IPS-18a (cell line): ENCODE measurements at regions not wholly inside any gene's neighbourhood (a gene's known extent, or its start where the extent isn't known, plus 50 kb on each side); places are given as distances from the start of the nearest gene placed in this dataset.

Source experiments
- H3K27ac ChIP-seq: one replicate; pipeline ENCODE4 v1.5.1; 2013; ENCODE audit warnings: low read length
- H3K27me3 ChIP-seq: one replicate; pipeline ENCODE4 v1.6.1; 2013; ENCODE audit warnings: mild to moderate bottlenecking, low read length; ENCODE audit not compliant: control insufficient read depth, insufficient read depth
- H3K36me3 ChIP-seq: one replicate; pipeline ENCODE4 v1.6.1; 2013; ENCODE audit warnings: low read depth, low read length; ENCODE audit not compliant: control insufficient read depth
- H3K4me1 ChIP-seq: one replicate; pipeline ENCODE4 v1.6.1; 2013; ENCODE audit warnings: low read depth, low read length; ENCODE audit not compliant: control insufficient read depth
- H3K4me3 ChIP-seq: one replicate; pipeline ENCODE4 v1.5.1; 2013; ENCODE audit warnings: low read length
- H3K9ac ChIP-seq: one replicate; pipeline ENCODE4 v1.6.1; 2013; ENCODE audit warnings: mild to moderate bottlenecking, low read length, moderate library complexity
- H3K9me3 ChIP-seq: one replicate; pipeline ENCODE4 v1.6.1; 2013; ENCODE audit warnings: low read depth, low read length; ENCODE audit not compliant: control insufficient read depth

GRCh38 chr1:218025454-218025853 is 259.6 kb upstream of the RRP15 start:
- no peak overlapping the region for H3K27ac ChIP-seq
- H3K4me1 ChIP-seq, result peaks cover 5% of the 10 kb centered on the region
- H3K4me3 ChIP-seq, result no peak overlapping the region
- no peaks in the 10 kb centered on the region for H3K9me3 ChIP-seq
- no peaks in the 10 kb centered on the region for H3K27me3 ChIP-seq
- H3K36me3 ChIP-seq, result no peaks in the 10 kb centered on the region
- no peak overlapping the region for H3K9ac ChIP-seq

GRCh38 chr1:218027152-218027551 is 257.9 kb upstream of the RRP15 start:
- H3K36me3 ChIP-seq, result no peaks in the 10 kb centered on the region
- H3K9ac ChIP-seq, result no peak overlapping the region
- peaks cover 22% of the 10 kb centered on the region for H3K4me1 ChIP-seq
- no peaks in the 10 kb centered on the region for H3K27me3 ChIP-seq
- no peak overlapping the region for H3K4me3 ChIP-seq
- H3K9me3 ChIP-seq, result no peaks in the 10 kb centered on the region
- no peak overlapping the region for H3K27ac ChIP-seq

- Histone ChIP-seq H3K9ac (no peak overlapping the region), H3K36me3 (no peaks in the 10 kb centered on the region), H3K27me3 (no peaks in the 10 kb centered on the region), H3K9me3 (no peaks in the 10 kb centered on the region), H3K4me3 (no peak overlapping the region), H3K4me1 (peaks cover 50% of the 10 kb centered on the region), H3K27ac (peak overlapping the region; percentile 3)
Measured at GRCh38 chr1:218030846-218031245, 254.2 kb upstream of the RRP15 start.

GRCh38 chr1:218031901-218032300 is 253.2 kb upstream of the RRP15 start:
- H3K4me1 ChIP-seq, result peaks cover 50% of the 10 kb centered on the region
- no peak overlapping the region for H3K9ac ChIP-seq

DNA sequence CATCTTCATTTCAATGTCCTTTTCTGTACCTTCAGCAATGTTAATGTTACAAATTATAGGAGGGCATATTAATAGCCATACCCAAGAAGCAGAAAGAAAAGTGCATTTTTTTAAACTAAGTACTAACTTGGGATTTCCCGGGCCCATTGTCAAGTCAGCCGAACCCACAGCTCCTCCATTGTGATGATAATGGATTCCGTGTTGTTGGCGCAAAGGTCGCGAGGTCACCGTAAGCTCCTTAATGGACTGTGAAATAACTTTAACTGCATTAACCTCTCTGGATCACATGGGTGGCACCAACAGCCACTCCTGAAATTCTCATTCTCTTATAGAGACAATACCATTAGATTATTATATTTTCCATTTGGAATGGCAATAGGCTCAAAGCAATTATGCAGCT is 250.6 kb upstream of the RRP15 start:
- no peaks in the 10 kb centered on the region for H3K9me3 ChIP-seq
- H3K36me3 ChIP-seq, result no peaks in the 10 kb centered on the region
- H3K27me3 ChIP-seq, result no peaks in the 10 kb centered on the region
- H3K27ac ChIP-seq, result peak overlapping the region; percentile 55
- peaks cover 50% of the 10 kb centered on the region for H3K4me1 ChIP-seq
- H3K9ac ChIP-seq, result peak overlapping the region; percentile 12
- peak overlapping the region; percentile 42 for H3K4me3 ChIP-seq

More at GRCh38 chr1:218031901-218032300, 253.2 kb upstream of the RRP15 start:
- no peaks in the 10 kb centered on the region for H3K36me3 ChIP-seq
- H3K27ac ChIP-seq, result no peak overlapping the region
- no peak overlapping the region for H3K4me3 ChIP-seq
- H3K9me3 ChIP-seq, result no peaks in the 10 kb centered on the region
- H3K27me3 ChIP-seq, result no peaks in the 10 kb centered on the region

GRCh38 chr1:218048828-218049420 is 236.2 kb upstream of the RRP15 start:
- H3K9ac ChIP-seq, result no peak overlapping the region
- H3K27ac ChIP-seq, result no peak overlapping the region
- H3K4me3 ChIP-seq, result no peak overlapping the region
- no peaks in the 10 kb centered on the region for H3K36me3 ChIP-seq
- no peaks in the 10 kb centered on the region for H3K9me3 ChIP-seq
- H3K4me1 ChIP-seq, result no peaks in the 10 kb centered on the region
- H3K27me3 ChIP-seq, result no peaks in the 10 kb centered on the region

GRCh38 chr1:218049641-218050040 is 235.5 kb upstream of the RRP15 start:
- Histone ChIP-seq H3K27me3 (no peaks in the 10 kb centered on the region), H3K4me3 (no peak overlapping the region), H3K4me1 (no peaks in the 10 kb centered on the region), H3K9me3 (no peaks in the 10 kb centered on the region), H3K9ac (no peak overlapping the region), H3K36me3 (no peaks in the 10 kb centered on the region), H3K27ac (no peak overlapping the region)

GRCh38 chr1:218058730-218059129 is 226.4 kb upstream of the RRP15 start:
- H3K27ac ChIP-seq, result no peak overlapping the region
- H3K9me3 ChIP-seq, result no peaks in the 10 kb centered on the region
- no peaks in the 10 kb centered on the region for H3K4me1 ChIP-seq
- H3K4me3 ChIP-seq, result no peak overlapping the region
- no peak overlapping the region for H3K9ac ChIP-seq
- H3K27me3 ChIP-seq, result no peaks in the 10 kb centered on the region
- no peaks in the 10 kb centered on the region for H3K36me3 ChIP-seq

DNA sequence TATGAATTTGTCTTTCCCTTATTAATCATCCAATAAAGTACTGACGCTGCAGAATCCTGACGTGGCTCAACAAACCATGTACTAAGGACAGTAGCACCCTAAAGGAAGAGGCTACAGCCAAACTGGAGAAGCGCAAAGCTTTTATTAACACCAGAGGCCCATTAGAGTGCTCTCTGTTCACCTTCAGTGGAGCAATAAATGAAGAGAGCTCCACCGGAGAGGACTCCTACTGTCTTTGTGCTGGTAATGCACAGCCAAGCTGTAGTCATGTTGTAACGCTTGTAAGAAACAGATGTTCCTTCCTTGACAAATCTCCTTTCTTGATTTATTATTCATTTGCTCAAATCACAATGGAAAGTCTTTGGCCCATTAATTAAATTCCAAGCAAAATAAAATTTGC is 220.7 kb upstream of the RRP15 start:
- no peaks in the 10 kb centered on the region for H3K36me3 ChIP-seq
- H3K9me3 ChIP-seq, result no peaks in the 10 kb centered on the region
- H3K27ac ChIP-seq, result no peak overlapping the region
- no peak overlapping the region for H3K9ac ChIP-seq
- H3K27me3 ChIP-seq, result no peaks in the 10 kb centered on the region
- H3K4me1 ChIP-seq, result no peaks in the 10 kb centered on the region
- no peak overlapping the region for H3K4me3 ChIP-seq

GRCh38 chr1:218066332-218066731 is 218.8 kb upstream of the RRP15 start:
- Histone ChIP-seq H3K27me3 (no peaks in the 10 kb centered on the region), H3K9ac (no peak overlapping the region), H3K36me3 (no peaks in the 10 kb centered on the region), H3K9me3 (no peaks in the 10 kb centered on the region), H3K27ac (no peak overlapping the region), H3K4me3 (no peak overlapping the region), H3K4me1 (no peaks in the 10 kb centered on the region)

DNA sequence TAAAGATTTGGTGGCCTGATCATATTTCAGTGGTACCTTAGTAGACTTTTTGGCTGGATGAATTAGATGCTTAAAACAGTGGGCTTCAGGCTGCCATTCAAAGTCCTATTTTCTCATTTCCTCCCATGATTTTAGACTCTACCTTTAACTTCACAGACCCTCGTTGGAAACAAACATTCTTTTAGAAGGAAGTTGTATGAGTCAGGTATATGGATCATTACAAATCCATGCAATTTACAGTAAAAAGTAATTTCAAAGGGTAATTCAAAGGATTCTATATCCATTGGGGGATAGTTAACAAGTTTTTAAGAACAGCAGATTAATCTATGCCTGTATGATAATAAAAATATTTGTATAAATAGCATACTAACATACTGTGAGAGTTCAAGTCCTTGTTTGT is 216.9 kb upstream of the RRP15 start:
- Histone ChIP-seq H3K4me3 (no peak overlapping the region), H3K27ac (no peak overlapping the region)

DNA sequence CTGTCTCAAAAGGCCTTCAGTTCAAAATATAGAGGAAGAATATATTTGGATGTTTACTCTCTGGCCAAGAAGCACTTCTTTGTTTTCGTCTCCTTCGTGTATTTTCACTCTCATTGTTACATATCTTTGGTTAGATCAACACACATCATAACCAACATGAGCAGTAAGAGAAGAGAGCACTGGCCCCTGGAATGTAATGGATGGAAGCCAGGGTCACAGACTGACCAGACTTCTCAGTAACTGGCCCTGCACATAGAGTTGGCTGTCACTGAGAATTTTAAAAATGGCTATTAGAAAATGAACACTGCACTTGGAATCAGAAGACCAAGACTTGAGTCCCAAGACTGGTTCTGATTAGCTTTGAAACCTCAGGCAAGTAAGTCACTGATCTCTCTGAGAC is 215.9 kb upstream of the RRP15 start:
- Histone ChIP-seq H3K27me3 (no peaks in the 10 kb centered on the region), H3K36me3 (no peaks in the 10 kb centered on the region), H3K4me1 (no peaks in the 10 kb centered on the region), H3K9ac (no peak overlapping the region), H3K27ac (no peak overlapping the region), H3K9me3 (no peaks in the 10 kb centered on the region), H3K4me3 (no peak overlapping the region)

More for the DNA sequence above, 216.9 kb upstream of the RRP15 start:
- Histone ChIP-seq H3K9me3 (no peaks in the 10 kb centered on the region), H3K36me3 (no peaks in the 10 kb centered on the region), H3K27me3 (no peaks in the 10 kb centered on the region), H3K9ac (no peak overlapping the region), H3K4me1 (no peaks in the 10 kb centered on the region)
